Activated T-cell treated with anti-CD3 and anti-CD28 coated beads for 48 hours (primary cell): ENCODE measurements at regions not wholly inside any gene's neighbourhood (a gene's known extent, or its start where the extent isn't known, plus 50 kb on each side); places are given as distances from the start of the nearest gene placed in this dataset.
"Not testable (repeated sequence)": the region's sequence is repeated elsewhere in the genome, so short reads cannot be mapped to it uniquely, and the experiment has no call there.

Source experiments
- DNase-seq: peaks from one replicate; pipeline ENCODE4 v3.0.0-alpha.2; 2020; ENCODE audit warnings: low read depth

DNA sequence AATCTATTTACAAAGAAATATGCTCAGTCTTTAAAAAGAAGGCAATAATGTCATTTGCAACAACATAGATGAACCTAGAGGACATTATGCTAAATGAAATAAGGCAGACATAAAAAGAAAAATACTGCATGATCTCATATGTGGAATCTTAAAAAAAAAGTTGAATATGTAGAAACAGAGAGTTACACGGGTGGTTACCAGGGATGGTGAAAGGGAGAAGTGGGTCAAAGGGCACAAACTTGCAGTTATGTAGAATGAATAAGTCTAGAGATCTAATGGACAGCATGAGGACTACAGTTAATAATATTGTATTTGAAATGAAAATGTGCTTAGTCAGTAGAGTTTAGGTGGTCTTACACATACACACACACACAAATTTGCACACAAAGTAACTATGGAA is 88.2 kb upstream of the CCDC71L start:
- no peak for DNase-seq

GRCh38 chr7:106750773-106751172 is 89.8 kb upstream of the CCDC71L start:
- no peak for DNase-seq

DNA sequence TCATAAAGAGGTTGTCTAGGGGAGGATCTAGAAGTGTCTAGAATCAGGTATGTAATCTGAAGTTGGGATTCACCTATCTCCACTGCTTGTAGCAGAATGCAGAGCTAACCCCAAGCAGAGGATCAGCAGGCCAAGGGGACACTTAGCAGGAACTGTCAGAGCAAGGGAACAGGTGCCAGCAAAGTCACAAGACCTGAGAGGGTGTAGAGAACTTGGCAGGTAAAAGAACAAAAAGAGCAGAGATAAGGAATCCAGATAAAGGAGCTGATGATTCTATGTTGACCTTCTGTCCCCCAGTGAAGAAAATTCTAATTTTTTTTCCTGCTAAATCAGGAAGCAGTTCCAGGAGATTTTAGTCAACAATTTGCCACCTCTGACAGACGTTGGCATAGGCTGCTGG is 91.4 kb upstream of the CCDC71L start:
- DNase-seq, result no peak

DNA sequence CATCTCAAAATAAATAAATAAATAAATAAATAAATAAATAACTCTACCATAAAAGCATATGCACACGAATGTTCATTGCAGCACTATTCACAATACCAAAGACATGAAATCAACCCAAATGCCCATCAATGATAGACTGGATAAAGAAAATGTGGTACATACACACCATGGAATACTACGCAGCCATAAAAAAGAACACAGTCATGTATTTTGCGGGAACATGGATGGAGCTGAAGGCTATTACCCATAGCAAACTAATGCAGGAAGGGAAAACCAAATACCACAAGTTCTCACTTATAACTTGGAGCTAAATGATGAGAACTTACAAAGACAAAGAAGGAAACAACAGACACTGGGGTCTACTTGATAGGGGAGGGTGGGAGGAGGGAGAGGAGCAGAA is 94.1 kb upstream of the CCDC71L start:
- DNase-seq, result not testable (repeated sequence)

DNA sequence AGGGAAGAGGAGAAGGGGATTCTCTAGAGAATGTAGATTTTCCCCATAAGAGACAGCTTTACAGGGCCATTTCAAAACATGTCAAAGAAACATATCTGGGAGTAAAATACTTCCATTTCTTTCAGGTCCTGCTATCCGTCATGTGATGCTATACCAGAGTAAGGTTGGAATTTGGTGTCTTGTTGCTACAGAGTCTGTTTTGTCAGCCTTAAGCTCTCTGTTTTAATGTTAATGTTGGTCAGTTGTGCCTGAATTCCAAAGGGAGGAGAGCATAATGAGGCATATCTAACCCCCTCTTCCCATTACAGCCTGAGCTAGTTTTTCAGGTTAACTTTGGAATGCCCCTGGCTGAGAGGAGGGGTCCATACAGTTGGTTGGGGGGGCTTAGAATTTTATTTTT is 94.7 kb upstream of the CCDC71L start:
- DNase-seq, result no peak

- no peak for DNase-seq
Observed at GRCh38 chr7:106756071-106756470, 95.1 kb upstream of the CCDC71L start.

DNA sequence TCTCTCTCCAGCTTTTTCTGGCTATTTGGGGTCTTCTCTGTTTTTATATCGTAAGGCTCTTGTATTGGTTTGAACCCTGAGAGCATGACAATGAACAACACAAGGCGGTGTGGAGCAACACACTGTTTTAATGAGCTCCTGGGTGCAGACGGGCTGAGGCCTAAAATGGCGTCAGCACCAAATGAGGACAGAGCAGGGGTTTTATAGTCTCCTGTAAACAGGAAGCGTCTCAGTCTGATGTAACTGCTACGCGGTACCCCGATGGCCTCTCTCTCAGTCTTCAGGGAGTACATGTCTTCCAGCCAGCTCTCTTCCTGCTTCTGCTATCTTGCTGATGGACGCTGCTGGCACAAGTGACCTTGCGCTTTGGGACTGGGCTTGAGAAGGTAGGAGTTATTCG is 95.9 kb upstream of the CCDC71L start:
- no peak for DNase-seq

DNA sequence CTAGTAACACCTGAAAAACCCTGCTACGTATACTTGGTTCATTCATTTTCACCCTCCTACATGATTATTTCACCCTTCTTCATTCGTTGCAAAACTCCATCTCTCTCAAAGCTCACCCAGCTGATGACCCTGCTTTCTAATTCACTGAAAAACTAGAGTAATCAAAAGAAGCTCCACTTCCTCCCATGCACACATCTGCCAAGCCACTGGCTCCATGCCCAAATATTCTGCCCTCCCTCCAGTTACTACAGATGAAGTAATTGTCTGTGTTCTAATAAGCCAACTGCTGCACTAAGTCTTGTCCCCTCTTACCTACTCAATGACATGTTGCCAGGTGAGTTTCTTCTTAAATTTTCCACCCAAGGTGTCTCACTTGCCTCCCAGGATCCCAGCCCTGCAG is 96.9 kb upstream of the CCDC71L start:
- DNase-seq, result no peak

DNA sequence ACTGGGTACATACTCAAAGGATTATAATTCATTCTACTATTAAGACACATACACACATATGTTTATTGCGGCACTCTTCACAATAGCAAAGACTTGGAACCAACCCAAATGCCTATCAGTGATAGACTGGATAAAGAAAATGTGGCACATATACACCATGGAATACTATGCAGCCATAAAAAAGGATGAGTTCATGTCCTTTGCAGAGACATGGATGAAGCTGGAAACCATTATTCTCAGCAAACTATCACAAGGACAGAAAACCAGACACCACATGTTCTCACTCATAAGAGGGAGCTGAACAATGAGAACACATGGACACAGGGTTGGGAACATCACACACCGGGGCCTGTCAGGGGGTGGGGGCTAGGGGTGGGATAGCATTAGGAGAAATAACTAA is 101.9 kb upstream of the CCDC71L start:
- not testable (repeated sequence) for DNase-seq

GRCh38 chr7:106763717-106764116 is 101.4 kb upstream of the PIK3CG start:
- DNase-seq, result no peak

DNA sequence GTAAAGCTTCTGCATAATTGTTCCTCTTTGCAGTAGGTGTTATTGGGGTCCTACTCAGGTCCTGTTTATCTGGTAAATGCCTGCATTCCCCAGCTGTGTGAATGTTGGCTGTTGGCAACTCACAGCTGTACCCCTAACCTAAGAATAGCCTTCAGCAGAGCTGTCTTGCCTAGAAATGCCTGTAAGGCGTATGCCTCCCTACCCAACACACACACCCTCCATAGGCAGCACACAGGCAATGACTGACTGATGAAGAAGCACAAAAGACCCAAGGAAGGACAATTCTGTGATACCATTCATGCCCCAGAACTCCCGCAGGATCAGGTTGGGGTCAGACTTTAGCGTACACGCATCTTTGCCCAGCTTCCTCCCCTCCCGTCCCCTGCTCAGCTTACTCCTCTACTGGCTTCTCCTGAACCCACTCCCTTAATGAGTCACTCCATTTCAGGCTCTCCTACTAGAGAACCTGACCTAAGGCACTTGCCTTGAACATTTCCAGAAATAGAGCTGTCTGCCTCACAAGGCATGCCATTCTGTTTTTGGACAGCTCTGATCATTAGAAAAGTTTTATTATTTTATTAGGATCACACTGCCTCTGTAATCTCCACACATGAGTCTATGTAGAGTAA is 99.2 kb upstream of the PIK3CG start:
- no peak for DNase-seq

DNA sequence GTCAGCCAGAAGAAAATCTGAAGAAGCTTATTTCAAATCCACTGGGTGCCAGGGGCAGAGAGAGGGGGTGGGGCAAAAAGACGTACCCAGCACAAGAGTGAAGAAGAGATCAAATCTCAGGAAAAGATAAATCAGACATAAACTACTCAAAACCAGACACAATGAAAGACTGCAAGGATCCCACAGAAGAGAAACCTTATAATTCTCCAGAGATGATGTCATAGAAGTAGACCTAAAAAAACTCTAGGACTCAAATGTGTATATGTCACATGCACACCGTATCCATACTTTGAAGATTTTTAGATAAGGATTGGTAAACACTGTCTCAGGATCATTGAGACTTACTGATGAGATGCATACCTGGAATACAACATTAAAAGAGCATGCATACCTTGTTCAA is 98.5 kb upstream of the PIK3CG start:
- DNase-seq, result no peak

DNA sequence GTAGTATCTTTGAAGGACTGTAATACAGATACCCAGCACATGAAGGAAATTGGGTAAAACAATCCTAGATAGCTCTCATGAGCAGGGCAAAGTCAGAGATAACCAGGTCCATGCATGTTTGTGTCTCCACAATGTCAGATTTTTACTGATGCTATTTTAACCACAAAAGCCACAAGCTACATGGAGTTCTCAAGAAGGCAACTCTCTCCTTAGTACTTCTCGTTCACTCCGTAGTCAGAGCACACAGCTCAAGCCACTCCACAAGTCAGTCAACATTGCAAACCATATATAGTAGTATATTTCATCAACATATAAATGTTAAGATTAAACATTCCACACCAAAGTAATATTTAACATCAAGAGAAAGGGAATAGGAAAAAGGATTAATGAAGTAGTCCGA is 98.0 kb upstream of the PIK3CG start:
- no peak for DNase-seq

- DNase-seq, result no peak
Observed at GRCh38 chr7:106767498-106768323, 97.4 kb upstream of the PIK3CG start.

DNA sequence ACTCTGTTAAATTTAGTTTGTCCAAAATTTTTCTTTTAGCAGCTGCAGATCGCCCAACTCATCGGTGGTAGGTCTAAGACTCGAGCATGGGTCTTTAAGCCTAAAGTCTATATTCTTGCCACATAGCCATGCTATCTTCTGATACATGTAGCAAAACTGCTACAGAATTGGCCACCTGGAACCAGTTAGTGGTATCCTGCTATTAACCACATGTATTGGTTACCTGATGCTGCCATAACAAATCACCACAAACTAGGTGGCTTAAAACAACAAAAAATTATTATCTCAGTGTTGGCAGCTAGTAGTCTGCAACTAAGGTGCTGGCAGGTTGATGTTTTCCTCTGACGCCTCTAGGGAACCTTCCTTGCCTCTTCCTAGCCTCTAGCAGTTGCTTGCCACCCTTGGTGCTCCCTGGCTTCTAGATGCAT is 96.7 kb upstream of the PIK3CG start:
- DNase-seq, result no peak

GRCh38 chr7:106770191-106770590 is 94.9 kb upstream of the PIK3CG start:
- DNase-seq, result no peak

- no peak for DNase-seq
Observed at GRCh38 chr7:106772655-106773108, 92.4 kb upstream of the PIK3CG start.

DNA sequence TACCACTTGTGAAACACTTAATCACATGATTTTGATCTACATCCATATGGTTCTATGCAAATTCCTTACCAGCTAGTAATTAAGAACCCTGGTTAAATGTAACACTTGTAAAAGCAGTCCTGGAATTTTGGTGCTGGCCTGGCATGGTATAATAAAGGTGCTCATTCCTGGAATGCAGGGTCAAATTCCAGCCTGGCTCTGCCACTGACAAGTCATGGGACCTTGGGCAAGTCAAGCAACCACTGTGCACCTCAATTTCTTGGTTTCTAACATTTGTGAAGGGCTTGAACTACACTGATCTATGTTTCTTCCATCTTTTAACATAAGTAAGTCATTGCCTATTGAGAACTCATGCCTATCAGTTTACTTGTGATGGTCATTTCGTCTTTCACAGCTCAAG is 91.9 kb upstream of the PIK3CG start:
- DNase-seq, result no peak

DNA sequence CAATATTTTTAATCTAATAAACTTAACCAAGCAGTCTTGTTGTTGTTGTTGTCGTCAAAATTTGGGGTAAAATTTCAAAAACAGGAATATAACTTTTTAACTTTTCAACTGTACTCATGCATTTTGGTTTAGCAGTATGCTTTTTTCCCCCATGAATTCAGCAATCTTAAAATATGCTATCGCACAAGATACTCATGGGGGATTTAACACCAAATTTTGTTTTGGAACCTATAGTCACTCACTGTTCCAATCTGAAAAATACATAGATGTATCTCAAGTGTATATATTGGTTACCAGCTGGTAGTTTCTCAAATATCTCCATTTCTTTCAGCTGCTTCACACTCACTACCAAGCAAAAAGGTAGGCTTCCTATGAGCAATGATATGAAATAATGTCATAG is 91.4 kb upstream of the PIK3CG start:
- no peak for DNase-seq

- no peak for DNase-seq
Observed at GRCh38 chr7:106774213-106774767, 90.8 kb upstream of the PIK3CG start.

DNA sequence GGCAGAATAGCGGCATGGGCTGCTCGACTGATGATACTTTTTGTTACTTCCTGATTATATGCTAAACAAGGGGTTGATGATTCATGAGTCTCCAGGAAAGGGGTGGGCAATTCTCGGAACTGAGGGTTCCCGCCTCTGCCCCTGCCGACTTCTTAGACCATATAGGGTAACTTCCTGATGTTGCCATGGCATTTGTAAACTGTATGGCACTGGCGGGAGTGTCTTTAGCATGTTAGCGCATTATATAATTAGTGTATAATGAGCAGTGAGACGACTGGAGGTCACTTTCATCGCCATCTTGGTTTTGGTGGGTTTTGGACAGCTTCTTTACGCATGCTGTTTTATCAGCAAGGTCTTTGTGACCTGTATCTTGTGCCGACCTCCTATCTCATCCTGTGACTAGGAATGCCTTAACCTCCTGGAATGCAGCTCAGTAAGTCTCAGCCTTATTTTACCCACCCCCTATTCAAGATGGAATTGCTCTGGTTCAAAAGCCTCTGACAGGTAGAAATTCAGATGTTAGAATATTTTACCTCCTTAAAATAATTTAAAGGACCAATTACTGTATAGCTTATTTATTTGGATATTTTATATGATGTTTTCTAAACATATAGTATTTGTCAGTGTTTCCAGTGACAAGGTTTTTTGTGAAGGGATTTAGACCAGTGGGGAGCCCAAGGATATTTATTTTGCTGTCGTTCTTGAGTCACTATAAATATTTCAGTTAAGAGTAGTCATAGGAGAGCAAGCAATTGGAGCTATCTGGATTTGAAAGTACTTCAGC is 90.1 kb upstream of the PIK3CG start:
- DNase-seq, result peak; percentile 40

GRCh38 chr7:106775552-106775936 is 89.5 kb upstream of the PIK3CG start:
- DNase-seq, result no peak
